K562 (cell line): ENCODE measurements at regions not wholly inside any gene's neighbourhood (a gene's known extent, or its start where the extent isn't known, plus 50 kb on each side); places are given as distances from the start of the nearest gene placed in this dataset.

Source experiments
- ATAC-seq: fragments of 200-7000 bp; cut with Tn5 transposase; 3 replicates; pipeline ENCODE4 v1.9.1; 2020; ENCODE audit warnings: moderate library complexity
- BruUV-seq: library from RNA; stranded (reverse); fragments of 400-500 nt; replicated peaks from 2 replicates; lab custom pipeline; 2021; lab: Mats Ljungman, UMichigan
- CTCF ChIA-PET: fragments of 300-600 bp; formaldehyde crosslinking; extraction: SDS; loops from one replicate; lab custom pipeline; 2021; ENCODE audit warnings: low intra/inter-chr PET ratio; lab: Yijun Ruan, JAX
- POLR2A ChIA-PET: fragments of 300-600, 350-650 bp; sonication (Branson Sonifier 250); formaldehyde crosslinking; extraction: SDS; loops from one replicate; lab custom pipeline; 2021; ENCODE audit warnings: antibody characterized with exemption, inconsistent platforms; lab: Yijun Ruan, JAX
- DNase-seq, 4 experiments: peaks; one replicate each; pipeline versions ENCODE4 v3.0.0 to v3.0.0-alpha.2; 2011 to 2018; ENCODE audit warnings: low spot score in 3 of 4, mixed read lengths in 3 of 4; ENCODE audit errors: extremely low read depth in 1 of 4
- FAIRE-seq: peaks from 2 replicates; lab custom pipeline; 2011; peaks lifted over from hg19 to GRCh38; lab: Jason Lieb, UNC
- H2AFZ ChIP-seq: 2 replicates; pipeline ENCODE4 v1.6.0; 2011; ENCODE audit warnings: low read depth, low read length, control low read depth, inconsistent platforms
- H3K27ac ChIP-seq: fragments of 200-600 bp; 3 replicates; pipeline ENCODE4 v1.8.0; 2011; ENCODE audit warnings: low read depth, mild to moderate bottlenecking, control low read depth, inconsistent platforms, low read length, moderate library complexity, mixed read lengths; ENCODE audit errors: extremely low read depth
- H3K27me3 ChIP-seq, 2 experiments: fragments of 300-600 bp in 1 of 2; 2 replicates in 1 of 2; 3 replicates in 1 of 2; pipeline versions ENCODE4 v1.6.0 to v1.8.0; 2011; ENCODE audit warnings: inconsistent platforms in 2 of 2, low read length in 2 of 2, mild to moderate bottlenecking in 1 of 2, mixed read lengths in 1 of 2, moderate library complexity in 1 of 2; ENCODE audit not compliant: control insufficient read depth in 2 of 2, insufficient read depth in 2 of 2
- H3K36me3 ChIP-seq: fragments of 300-600 bp; 3 replicates; pipeline ENCODE4 v1.8.0; 2011; ENCODE audit warnings: mild to moderate bottlenecking, low read length, inconsistent platforms; ENCODE audit not compliant: control insufficient read depth, insufficient read depth
- H3K4me1 ChIP-seq, 2 experiments: fragments of 200-600 bp in 1 of 2; replicated peaks in 1 of 2; 2 replicates in 1 of 2; 3 replicates in 1 of 2; pipeline versions ENCODE4 v1.5.1 to v1.8.0; 2011; ENCODE audit warnings: inconsistent platforms in 2 of 2, low read length in 2 of 2, mild to moderate bottlenecking in 1 of 2, mixed read lengths in 1 of 2, moderate library complexity in 1 of 2; ENCODE audit not compliant: control insufficient read depth in 2 of 2, insufficient read depth in 2 of 2
- H3K4me2 ChIP-seq: 2 replicates; pipeline ENCODE4 v1.6.1; 2011; ENCODE audit warnings: low read length, control low read depth, inconsistent platforms, mixed read lengths; ENCODE audit not compliant: insufficient read depth
- H3K4me3 ChIP-seq: fragments of 200-600 bp; sonication (generic), shearing (Covaris generic); 2 replicates; pipeline ENCODE4 v1.5.1; 2016; ENCODE audit warnings: control low read depth, inconsistent platforms
- H3K79me2 ChIP-seq: fragments of 200-600 bp; 3 replicates; pipeline ENCODE4 v1.8.0; 2011; ENCODE audit warnings: low read length, inconsistent platforms; ENCODE audit not compliant: control insufficient read depth, insufficient read depth
- H3K9ac ChIP-seq, 2 experiments: 2 replicates each; pipeline versions ENCODE4 v1.6.0 to v1.6.1; 2011; ENCODE audit warnings: low read depth in 2 of 2, low read length in 2 of 2, control low read depth in 1 of 2, inconsistent platforms in 1 of 2, mild to moderate bottlenecking in 1 of 2, mixed read lengths in 1 of 2; ENCODE audit not compliant: insufficient read depth in 1 of 2
- H3K9me1 ChIP-seq: one replicate; pipeline ENCODE4 v1.6.0; 2011; ENCODE audit warnings: inconsistent platforms, mild to moderate bottlenecking, low read length, moderate library complexity; ENCODE audit not compliant: control insufficient read depth, insufficient read depth
- H3K9me3 ChIP-seq: replicated peaks from 2 replicates; pipeline ENCODE4 v1.5.1; 2011; ENCODE audit warnings: low read depth, low read length, inconsistent platforms; ENCODE audit not compliant: control insufficient read depth, insufficient read depth
- H4K20me1 ChIP-seq: replicated peaks from 2 replicates; pipeline ENCODE4 v1.6.1; 2011; ENCODE audit warnings: low read length, inconsistent platforms, mixed read lengths; ENCODE audit not compliant: control insufficient read depth, insufficient read depth
- MCM5 ChIP-seq: fragments of 450-650 bp; IDR thresholded peaks from 2 replicates; pipeline ENCODE4 v1.6.1; 2016; ENCODE audit warnings: low read depth
- NFXL1 ChIP-seq: fragments of 450-650 bp; formaldehyde crosslinking; IDR thresholded peaks from 2 replicates; pipeline ENCODE4 v1.4.0; 2021; ENCODE audit warnings: mild to moderate bottlenecking
- POLR3A ChIP-seq: IDR thresholded peaks from 2 replicates; pipeline ENCODE4 v1.6.1; 2011; ENCODE audit warnings: borderline replicate concordance, mild to moderate bottlenecking, moderate library complexity; ENCODE audit not compliant: insufficient read length, insufficient read depth; ENCODE audit errors: extremely low read depth
- THRAP3 ChIP-seq: fragments of 450-650 bp; IDR thresholded peaks from 2 replicates; pipeline ENCODE4 v1.6.1; 2016; ENCODE audit warnings: mild to moderate bottlenecking, inconsistent platforms, borderline replicate concordance
- ZNF146 ChIP-seq: IDR thresholded peaks from one replicate; pipeline ENCODE4 v1.6.1; 2018; ENCODE audit warnings: missing compliant biosample characterization; ENCODE audit not compliant: unreplicated experiment
- WGBS: fragments of 100-300 bp; shearing (Covaris generic); methylation state at CpG from one replicate; pipeline ENCODE4 v1.1.6; 2016; ENCODE audit warnings: low coverage, mixed read lengths; ENCODE audit not compliant: insufficient coverage; ENCODE audit errors: missing lambda C conversion rate; 5-methylcytosine and 5-hydroxymethylcytosine counted together
- in situ Hi-C: fragments of 300-500 bp; cut with MboI; formaldehyde crosslinking; loops from 4 replicates; pipeline ENCODE4 v1.15.0; 2018; ENCODE audit warnings: inconsistent platforms, mixed read lengths
- intact Hi-C: fragments of 100-400 bp; cut with micrococcal nuclease; formaldehyde crosslinking; loops from 2 replicates; pipeline ENCODE4 v1.14.2; 2022
- TF ChIP-seq, protein P1 (sequence below): fragments of 450-650 bp; IDR thresholded peaks from 2 replicates; pipeline ENCODE4 v1.6.1; 2017; ENCODE audit warnings: antibody characterized with exemption, mild to moderate bottlenecking

DNA sequence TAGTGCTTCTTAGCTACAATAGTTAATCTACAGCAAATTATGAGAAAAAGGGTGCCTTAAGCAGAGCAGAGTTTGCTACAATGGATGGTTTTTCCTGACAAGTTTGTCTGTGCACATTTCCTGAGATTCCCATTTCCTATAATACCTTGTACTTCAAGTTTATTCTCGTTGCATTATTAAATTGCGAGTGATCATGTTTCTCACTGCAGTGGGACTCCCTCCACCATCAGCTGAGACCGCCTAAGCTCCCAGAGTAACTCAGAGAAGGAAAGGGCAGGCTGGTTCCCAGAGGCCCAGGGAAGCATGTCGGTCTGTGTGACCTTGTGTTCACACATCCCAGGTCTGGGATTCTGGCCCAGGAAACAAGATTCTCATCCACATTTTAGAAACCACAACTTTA, 162.1 kb downstream of the ARL4C start (continued):
- TF ChIP-seq, protein P1, sequence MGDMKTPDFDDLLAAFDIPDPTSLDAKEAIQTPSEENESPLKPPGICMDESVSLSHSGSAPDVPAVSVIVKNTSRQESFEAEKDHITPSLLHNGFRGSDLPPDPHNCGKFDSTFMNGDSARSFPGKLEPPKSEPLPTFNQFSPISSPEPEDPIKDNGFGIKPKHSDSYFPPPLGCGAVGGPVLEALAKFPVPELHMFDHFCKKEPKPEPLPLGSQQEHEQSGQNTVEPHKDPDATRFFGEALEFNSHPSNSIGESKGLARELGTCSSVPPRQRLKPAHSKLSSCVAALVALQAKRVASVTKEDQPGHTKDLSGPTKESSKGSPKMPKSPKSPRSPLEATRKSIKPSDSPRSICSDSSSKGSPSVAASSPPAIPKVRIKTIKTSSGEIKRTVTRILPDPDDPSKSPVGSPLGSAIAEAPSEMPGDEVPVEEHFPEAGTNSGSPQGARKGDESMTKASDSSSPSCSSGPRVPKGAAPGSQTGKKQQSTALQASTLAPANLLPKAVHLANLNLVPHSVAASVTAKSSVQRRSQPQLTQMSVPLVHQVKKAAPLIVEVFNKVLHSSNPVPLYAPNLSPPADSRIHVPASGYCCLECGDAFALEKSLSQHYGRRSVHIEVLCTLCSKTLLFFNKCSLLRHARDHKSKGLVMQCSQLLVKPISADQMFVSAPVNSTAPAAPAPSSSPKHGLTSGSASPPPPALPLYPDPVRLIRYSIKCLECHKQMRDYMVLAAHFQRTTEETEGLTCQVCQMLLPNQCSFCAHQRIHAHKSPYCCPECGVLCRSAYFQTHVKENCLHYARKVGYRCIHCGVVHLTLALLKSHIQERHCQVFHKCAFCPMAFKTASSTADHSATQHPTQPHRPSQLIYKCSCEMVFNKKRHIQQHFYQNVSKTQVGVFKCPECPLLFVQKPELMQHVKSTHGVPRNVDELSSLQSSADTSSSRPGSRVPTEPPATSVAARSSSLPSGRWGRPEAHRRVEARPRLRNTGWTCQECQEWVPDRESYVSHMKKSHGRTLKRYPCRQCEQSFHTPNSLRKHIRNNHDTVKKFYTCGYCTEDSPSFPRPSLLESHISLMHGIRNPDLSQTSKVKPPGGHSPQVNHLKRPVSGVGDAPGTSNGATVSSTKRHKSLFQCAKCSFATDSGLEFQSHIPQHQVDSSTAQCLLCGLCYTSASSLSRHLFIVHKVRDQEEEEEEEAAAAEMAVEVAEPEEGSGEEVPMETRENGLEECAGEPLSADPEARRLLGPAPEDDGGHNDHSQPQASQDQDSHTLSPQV = no peak
- no peak for TF ChIP-seq NFXL1 (CRISPR knock-in tag)
- TF ChIP-seq POLR3A = no peak
- TF ChIP-seq ZNF146 = no peak
- TF ChIP-seq THRAP3 = no peak

DNA sequence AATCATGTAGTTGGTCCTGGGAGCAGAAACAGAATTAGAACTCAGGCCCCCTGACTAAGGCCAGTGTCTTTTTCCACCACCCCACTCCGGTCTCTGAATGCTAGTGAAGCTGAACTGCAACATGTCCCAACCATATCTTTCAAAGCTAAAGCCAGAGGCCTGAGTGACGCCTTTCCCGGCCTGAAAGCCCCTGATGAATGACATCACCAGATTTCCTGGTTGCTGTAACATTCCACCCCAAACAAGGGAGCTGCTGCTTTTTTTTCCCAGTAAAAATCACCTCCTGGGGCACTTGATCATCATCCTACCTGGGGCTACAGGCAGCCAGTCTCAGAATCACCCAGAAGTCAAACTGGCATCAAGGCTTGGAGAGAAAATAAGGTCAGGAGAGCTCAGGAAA, 162.7 kb downstream of the ARL4C start:
- ChIA-PET CTCF (no interaction called here), POLR2A (no interaction called here)
- no peak overlapping the region for H2AFZ ChIP-seq
- ATAC-seq = no peak
- no peaks in the 10 kb centered on the region for H3K4me1 ChIP-seq
- no peaks in the 10 kb centered on the region for H3K79me2 ChIP-seq
- intact Hi-C loops = no loop called here
- no peaks in the 10 kb centered on the region for H3K9me3 ChIP-seq
- H3K4me3 ChIP-seq = no peak overlapping the region
- no peak for DNase-seq
- no peak for TF ChIP-seq MCM5
- no TSS peak for BruUV-seq
- FAIRE-seq = no peak
- in situ Hi-C loops = no loop called here
- H3K9ac ChIP-seq = no peak overlapping the region
- H3K36me3 ChIP-seq = no peaks in the 10 kb centered on the region
- H4K20me1 ChIP-seq = no peaks in the 10 kb centered on the region
- no peak overlapping the region for H3K4me2 ChIP-seq
- no peaks in the 10 kb centered on the region for H3K9me1 ChIP-seq
- no peak overlapping the region for H3K27ac ChIP-seq
- 0% methylated on average over 3 of the region's 3 CpGs for WGBS
- H3K27me3 ChIP-seq = peaks cover 0 to 39% of the 10 kb centered on the region in 2 experiments; a peak in 2 of 5 replicates
